GM12873 (cell line): ENCODE measurements at regions not wholly inside any gene's neighbourhood (a gene's known extent, or its start where the extent isn't known, plus 50 kb on each side); places are given as distances from the start of the nearest gene placed in this dataset.

Experiments used
- TF ChIP-seq, protein P1 (sequence below): IDR thresholded peaks from 2 replicates; pipeline ENCODE4 v1.5.1; 2012; ENCODE audit warnings: low read depth, mild to moderate bottlenecking, moderate library complexity, low read length, control low read depth; ENCODE audit not compliant: insufficient read depth; ENCODE audit errors: missing control alignments

DNA sequence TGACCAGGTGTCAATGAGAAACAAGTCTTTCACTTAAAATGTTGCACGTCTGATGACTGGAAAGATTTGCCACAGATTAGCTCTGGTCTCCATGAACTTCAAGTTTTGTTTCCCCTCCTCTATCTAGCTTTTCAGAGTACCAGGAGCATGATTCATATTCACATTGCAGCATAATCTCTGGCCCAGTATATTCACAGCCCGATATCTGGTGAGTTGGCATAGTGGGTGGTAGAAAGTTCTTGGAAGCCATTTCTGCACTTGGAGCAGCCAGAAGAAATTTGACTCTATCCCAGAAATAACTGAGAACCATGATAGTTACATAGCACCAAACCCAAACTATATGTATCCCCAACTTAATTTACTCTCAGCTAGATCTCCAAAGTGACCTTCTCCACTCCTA lies 503.9 kb downstream of the PID1 start:
- TF ChIP-seq, protein P1, sequence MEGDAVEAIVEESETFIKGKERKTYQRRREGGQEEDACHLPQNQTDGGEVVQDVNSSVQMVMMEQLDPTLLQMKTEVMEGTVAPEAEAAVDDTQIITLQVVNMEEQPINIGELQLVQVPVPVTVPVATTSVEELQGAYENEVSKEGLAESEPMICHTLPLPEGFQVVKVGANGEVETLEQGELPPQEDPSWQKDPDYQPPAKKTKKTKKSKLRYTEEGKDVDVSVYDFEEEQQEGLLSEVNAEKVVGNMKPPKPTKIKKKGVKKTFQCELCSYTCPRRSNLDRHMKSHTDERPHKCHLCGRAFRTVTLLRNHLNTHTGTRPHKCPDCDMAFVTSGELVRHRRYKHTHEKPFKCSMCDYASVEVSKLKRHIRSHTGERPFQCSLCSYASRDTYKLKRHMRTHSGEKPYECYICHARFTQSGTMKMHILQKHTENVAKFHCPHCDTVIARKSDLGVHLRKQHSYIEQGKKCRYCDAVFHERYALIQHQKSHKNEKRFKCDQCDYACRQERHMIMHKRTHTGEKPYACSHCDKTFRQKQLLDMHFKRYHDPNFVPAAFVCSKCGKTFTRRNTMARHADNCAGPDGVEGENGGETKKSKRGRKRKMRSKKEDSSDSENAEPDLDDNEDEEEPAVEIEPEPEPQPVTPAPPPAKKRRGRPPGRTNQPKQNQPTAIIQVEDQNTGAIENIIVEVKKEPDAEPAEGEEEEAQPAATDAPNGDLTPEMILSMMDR, result no peak

GRCh38 chr2:228763379-228763981 lies 507.6 kb downstream of the PID1 start:
- TF ChIP-seq, protein P1, result no peak

DNA sequence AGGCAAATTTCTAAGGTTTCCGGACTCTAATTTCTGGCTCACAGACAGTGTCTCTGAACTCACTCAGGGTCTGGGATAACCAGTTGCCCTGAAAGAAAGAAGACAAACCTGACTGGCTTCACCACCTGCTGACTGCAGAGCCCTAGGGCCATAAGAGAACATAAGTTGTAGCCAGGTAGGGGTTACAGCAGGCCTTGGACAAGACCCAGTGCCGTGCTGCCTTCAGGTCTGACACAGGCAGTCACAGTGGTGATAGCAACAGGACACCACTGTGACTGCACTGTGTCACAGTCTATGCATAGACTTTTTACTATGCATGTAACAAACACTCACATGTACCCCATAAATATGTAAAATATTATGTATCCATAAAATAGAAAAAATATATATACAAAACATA lies 508.5 kb downstream of the PID1 start:
- TF ChIP-seq, protein P1, result no peak

GRCh38 chr2:228747483-228747882 lies 523.6 kb downstream of the PID1 start:
- TF ChIP-seq, protein P1, result no peak

DNA sequence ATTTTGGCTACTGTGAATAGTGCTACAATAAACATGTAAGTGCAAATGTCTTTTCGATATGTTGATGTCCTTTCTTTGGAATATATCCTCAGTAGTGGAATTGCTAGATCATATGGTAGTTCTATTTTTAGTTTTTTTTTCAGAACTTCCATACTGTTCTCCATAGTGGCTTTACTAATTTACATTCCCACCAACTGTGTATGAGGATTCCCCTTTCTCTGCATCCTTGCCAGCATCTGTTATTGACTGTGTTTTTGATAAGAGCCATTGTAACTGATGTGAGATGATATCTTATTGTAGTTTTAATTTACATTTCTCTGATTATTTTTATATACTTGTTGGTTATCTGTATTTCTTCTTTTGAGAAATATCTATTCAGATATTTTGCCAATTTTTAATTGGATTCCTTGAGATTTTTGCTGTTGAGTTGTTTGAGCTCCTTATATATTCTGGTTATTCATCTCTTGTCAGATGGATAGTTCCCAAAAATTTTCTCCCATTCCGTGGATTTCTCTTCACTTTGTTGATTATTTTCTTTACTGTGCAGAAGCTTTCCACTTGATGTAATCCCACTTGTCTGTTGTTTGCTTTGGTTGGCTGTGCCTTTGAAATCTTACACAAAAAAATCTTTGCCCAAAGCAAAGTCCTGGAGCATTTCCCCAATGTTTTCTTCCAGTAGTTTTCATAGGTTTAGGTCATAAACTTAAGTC lies 532.3 kb downstream of the PID1 start:
- TF ChIP-seq, protein P1, result no peak

- TF ChIP-seq, protein P1, result no peak
These were observed 535.4 kb downstream of the PID1 start for GRCh38 chr2:228735697-228736096.

- TF ChIP-seq, protein P1, result no peak
These were observed 539.6 kb downstream of the PID1 start for GRCh38 chr2:228731517-228731916.
